Left ventricle myocardium inferior (tissue), 1 donor: ENCODE measurements at regions not wholly inside any gene's neighbourhood (a gene's known extent, or its start where the extent isn't known, plus 50 kb on each side); places are given as distances from the start of the nearest gene placed in this dataset.

ENCODE experiments used
- DNase-seq: peaks from one replicate; pipeline ENCODE4 v3.0.0-alpha.2; 2020
- H3K27ac ChIP-seq: fragments of 200-600 bp; replicated peaks from 2 replicates; pipeline ENCODE4 v1.8.0; 2021
- H3K27me3 ChIP-seq: fragments of 200-600 bp; 2 replicates; pipeline ENCODE4 v1.8.0; 2021; ENCODE audit warnings: low read depth
- H3K36me3 ChIP-seq: fragments of 200-600 bp; 2 replicates; pipeline ENCODE4 v1.8.0; 2021
- H3K4me1 ChIP-seq: fragments of 200-600 bp; 2 replicates; pipeline ENCODE4 v1.8.0; 2021
- H3K4me3 ChIP-seq: fragments of 200-600 bp; 2 replicates; pipeline ENCODE4 v1.8.0; 2021; ENCODE audit warnings: mild to moderate bottlenecking, moderate library complexity
- H3K9me3 ChIP-seq: fragments of 200-600 bp; replicated peaks from 2 replicates; pipeline ENCODE4 v1.8.0; 2021
- intact Hi-C: fragments of 100-400 bp; cut with micrococcal nuclease; formaldehyde crosslinking; loops from one replicate; pipeline ENCODE4 v1.11.0; 2022
- TF ChIP-seq, protein P1 (sequence below): fragments of 200-600 bp; IDR thresholded peaks from 2 replicates; pipeline ENCODE4 v1.8.0; 2021; ENCODE audit warnings: antibody characterized with exemption, mild to moderate bottlenecking, borderline replicate concordance
- donor health status: DM: no; HTN: yes; CAD: no; lungs with severe emphysema.

DNA sequence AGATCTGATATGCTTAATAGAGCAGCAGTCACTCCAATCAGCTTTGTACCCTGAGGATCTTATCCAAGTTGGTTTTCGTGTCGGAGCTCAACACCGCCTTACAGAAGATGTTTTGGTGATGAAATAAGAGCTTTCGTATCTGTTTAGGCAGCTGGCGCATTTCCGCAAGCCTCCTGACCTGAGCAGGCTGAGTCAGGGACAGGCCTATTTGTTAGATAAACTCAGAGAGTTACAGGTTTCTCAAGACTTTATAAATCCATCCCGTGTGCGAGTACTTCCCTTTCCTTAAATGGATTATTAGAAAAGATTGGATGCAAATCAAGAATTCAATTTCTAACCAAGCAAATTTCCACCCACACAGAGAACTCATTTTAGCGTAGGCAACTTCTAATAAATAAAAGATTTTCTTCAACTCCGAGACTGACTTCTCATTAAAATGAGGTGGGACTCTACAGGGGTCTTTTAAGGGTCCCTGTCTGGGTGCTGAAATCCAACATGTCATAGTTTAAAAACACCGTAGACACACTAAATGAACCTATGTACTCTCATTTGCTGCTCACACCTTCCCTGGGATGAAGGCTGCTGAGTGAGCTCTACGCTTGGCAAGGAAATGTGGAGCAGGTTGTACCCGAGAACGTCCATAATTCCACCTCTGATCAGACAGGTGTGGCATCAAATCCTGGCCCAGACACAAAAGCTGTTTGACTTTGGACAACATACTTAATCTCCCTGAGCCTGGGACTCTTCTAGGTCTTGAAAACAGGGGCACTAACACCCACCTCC lies 106.9 kb upstream of the F3 start:
- no peak overlapping the region for H3K27ac ChIP-seq
- intact Hi-C loops = no loop called here
- no peaks in the 10 kb centered on the region for H3K36me3 ChIP-seq
- no peaks in the 10 kb centered on the region for H3K9me3 ChIP-seq
- TF ChIP-seq, protein P1, sequence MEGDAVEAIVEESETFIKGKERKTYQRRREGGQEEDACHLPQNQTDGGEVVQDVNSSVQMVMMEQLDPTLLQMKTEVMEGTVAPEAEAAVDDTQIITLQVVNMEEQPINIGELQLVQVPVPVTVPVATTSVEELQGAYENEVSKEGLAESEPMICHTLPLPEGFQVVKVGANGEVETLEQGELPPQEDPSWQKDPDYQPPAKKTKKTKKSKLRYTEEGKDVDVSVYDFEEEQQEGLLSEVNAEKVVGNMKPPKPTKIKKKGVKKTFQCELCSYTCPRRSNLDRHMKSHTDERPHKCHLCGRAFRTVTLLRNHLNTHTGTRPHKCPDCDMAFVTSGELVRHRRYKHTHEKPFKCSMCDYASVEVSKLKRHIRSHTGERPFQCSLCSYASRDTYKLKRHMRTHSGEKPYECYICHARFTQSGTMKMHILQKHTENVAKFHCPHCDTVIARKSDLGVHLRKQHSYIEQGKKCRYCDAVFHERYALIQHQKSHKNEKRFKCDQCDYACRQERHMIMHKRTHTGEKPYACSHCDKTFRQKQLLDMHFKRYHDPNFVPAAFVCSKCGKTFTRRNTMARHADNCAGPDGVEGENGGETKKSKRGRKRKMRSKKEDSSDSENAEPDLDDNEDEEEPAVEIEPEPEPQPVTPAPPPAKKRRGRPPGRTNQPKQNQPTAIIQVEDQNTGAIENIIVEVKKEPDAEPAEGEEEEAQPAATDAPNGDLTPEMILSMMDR = no peak
- no peak for DNase-seq
- H3K4me1 ChIP-seq = peaks cover 2% of the 10 kb centered on the region
- no peaks in the 10 kb centered on the region for H3K27me3 ChIP-seq
- no peak overlapping the region for H3K4me3 ChIP-seq

DNA sequence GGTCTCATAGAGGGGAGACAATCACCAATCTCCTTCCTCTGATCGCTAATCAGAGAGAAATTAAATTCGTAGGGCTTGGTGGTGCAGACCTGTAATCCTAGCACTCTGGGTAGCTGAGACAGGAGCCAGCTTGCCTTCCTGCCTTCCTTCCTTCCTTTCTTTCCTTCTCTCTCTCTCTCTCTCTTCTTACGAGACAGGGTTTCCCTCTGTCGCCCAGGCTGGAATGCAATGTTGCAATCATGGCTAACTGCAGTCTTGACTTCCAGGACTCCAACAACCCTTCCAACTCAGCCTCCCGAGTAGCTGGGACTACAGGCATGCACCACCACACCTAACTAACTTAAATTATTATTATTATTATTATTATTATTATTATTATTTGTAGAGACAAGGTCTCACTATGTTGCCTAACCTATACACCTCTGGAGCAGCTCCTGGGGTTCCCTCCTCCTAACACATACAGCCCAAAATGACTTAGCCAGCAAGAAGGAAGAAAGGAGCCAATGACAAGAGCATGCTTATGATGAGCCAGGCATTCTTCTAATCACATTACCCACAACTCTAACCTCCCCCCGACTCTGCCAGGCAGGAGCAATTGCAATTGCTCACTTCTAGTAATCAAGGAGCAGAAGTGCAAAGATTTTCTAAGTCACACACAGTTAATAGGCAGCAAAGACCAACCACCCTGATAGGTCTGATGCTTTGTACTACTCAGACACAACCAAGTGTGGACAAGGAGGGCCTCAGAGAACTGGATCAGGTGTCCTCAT lies 105.4 kb upstream of the F3 start:
- DNase-seq = no peak
- Histone ChIP-seq H3K36me3 (no peaks in the 10 kb centered on the region), H3K9me3 (no peaks in the 10 kb centered on the region), H3K27me3 (no peaks in the 10 kb centered on the region), H3K4me1 (no peaks in the 10 kb centered on the region), H3K27ac (no peak overlapping the region), H3K4me3 (no peak overlapping the region)
- TF ChIP-seq, protein P1 = no peak
- intact Hi-C loops = no loop called here

DNA sequence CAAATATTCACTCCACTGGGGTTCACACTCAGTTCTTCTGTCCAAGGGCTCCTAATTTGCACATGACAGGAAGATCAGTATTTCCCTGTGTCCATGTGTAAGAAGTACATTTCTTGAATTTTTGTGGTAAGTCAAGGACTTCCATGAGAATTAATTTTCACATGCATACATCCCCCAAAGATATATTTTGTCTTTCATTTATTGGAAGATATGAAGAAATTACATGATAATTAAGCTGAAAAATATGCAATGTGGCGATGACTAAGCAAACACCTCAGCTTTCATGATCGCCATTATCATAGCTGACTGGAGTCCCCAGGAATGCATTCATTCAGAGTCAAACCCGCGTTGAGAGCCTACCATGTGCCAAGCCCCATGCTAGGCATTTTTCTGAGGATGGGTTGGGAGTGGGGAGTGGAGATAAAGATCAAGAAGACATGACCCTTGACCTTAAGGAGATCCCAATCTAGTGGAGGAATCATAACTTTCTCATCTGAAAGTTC lies 104.6 kb upstream of the F3 start:
- TF ChIP-seq, protein P1 = no peak

DNA sequence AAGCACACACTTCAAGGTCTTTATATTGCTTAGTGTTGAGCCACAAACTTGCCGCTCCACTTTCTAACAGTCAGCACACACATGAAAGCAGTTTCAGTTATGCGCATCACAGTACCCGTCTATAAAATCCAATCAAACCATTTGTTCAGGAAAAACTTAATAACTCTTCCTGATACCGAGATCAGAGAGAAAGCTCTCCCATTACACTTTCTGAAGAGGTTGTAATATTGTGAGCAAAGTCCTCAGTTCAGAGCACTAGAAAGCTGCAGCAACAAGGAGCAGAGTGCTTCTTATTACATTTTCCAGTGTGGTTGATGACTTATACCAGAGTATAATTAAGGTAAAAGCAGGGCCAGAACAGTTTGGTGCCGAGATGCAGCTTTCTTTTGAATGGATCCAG lies 102.8 kb upstream of the F3 start:
- H3K27ac ChIP-seq = no peak overlapping the region
- peaks cover 7% of the 10 kb centered on the region for H3K9me3 ChIP-seq
- H3K4me1 ChIP-seq = no peaks in the 10 kb centered on the region
- no peak overlapping the region for H3K4me3 ChIP-seq
- intact Hi-C loops = no loop called here
- TF ChIP-seq, protein P1 = no peak
- no peaks in the 10 kb centered on the region for H3K36me3 ChIP-seq
- no peaks in the 10 kb centered on the region for H3K27me3 ChIP-seq
- DNase-seq = no peak

More for the DNA sequence above, 104.6 kb upstream of the F3 start:
- Histone ChIP-seq H3K27ac (no peak overlapping the region), H3K36me3 (no peaks in the 10 kb centered on the region), H3K4me3 (no peak overlapping the region), H3K9me3 (no peaks in the 10 kb centered on the region), H3K4me1 (no peaks in the 10 kb centered on the region), H3K27me3 (no peaks in the 10 kb centered on the region)
- intact Hi-C loops = no loop called here
- no peak for DNase-seq

DNA sequence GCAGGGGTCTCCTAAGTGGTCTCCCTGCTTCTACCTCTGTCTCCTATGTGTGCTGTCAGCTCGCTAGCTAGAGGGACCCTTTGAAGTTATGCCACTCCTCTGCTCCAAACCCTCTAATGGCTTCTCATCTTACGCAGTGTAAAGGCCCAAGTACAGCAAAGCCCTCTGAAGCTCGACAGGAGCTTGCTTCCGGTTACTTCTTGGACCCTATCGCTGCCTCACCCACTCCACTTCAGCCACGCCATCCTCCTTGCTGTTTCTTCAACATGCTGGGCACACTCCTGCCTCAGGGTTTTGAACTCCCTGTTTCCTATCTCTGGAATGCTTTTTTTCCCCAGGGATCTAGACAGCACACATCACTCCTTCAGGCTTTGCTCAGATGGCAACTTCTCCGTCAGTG lies 102.3 kb upstream of the F3 start:
- Histone ChIP-seq H3K27me3 (no peaks in the 10 kb centered on the region), H3K4me1 (no peaks in the 10 kb centered on the region), H3K36me3 (no peaks in the 10 kb centered on the region), H3K27ac (no peak overlapping the region), H3K9me3 (peaks cover 7% of the 10 kb centered on the region), H3K4me3 (no peak overlapping the region)
- TF ChIP-seq, protein P1 = no peak
- no peak for DNase-seq
- intact Hi-C loops = no loop called here
